ENCODE measurements at regions not wholly inside any gene's neighbourhood (a gene's known extent, or its start where the extent isn't known, plus 50 kb on each side); places are given as distances from the start of the nearest gene placed in this dataset.
"Not testable (repeated sequence)": the region's sequence is repeated elsewhere in the genome, so short reads cannot be mapped to it uniquely, and the experiment has no call there.

DNA sequence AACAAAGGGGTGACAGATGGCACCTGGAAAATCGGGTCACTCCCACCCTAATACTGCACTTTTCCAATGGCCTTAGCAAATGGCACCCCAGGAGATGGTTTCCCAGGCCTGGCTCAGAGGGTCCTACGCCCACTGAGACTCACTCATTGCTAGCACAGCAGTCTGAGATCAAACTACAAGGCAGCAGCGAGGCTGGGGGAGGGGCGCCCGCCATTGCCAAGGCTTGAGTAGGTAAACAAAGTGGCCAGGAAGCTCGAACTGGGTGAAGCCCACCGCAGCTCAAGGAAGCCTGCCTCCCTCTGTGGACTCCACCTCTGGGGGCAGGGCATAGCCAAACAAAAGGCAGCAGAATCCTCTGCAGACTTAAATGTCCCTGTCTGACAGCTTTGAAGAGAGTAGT is 467.2 kb downstream of the EPHA7 start:
- DNase-seq (ENCODE audit: low read depth in 2 of 2), result not testable (repeated sequence)

DNA sequence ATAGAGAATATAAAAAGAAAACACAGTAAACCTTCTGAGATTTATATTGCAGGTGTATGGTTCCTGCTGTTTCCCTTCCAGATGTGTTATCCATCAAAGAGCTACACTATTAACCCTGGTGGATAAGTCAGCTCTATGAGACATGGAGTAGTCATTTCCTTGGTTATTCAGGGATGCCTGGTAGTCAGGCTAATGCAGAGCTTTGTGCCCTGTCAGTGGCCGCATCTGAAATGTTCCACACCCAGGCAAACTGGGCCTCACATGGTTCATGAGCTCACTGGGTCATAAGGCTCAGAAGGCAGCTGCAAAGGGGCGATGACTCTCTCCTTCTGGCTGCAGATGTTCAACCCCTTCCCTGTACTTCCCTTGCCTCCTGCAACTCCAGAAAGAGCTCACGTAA is 473.6 kb downstream of the EPHA7 start:
- no peak for DNase-seq (ENCODE audit: low read depth in 2 of 2)

DNA sequence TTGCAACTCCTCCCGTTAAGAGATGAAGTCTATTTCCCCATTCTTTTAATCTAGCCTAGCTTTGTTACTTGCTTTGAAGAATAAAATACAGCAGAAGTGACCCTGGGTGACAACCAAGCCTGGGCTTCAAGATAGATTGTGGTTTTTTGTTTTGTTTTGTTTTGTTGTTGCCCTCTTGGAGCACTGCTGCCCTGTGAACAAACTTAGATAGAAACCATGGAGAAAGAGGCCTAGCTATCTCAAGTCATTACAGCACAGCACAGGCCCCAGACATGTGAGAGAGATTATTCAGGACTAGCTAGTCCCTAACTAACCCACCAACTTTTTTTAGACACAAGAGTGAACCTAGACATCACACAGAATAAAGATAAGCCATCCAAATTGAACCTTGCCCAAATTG is 475.2 kb downstream of the EPHA7 start:
- no peak for DNase-seq (ENCODE audit: low read depth in 2 of 2)

DNA sequence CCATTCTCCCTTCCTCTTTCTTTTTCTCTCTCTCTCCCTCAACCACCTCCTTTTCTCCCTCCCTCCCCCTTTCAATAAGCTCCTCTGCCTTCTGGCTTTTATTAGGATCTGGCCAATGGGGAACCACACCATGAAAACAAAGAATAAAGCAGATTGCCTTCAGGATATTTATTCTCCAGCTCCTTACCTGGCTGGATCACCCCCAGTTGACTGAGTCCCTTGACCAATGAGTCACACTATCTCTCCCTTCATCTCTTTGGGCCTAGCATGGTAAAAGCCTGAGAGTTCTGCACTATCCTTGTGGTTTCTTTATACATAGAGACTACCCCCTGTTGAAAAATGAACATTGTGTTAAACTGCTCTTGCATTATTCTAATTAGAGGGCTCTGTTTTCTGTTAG is 476.8 kb downstream of the EPHA7 start:
- DNase-seq (ENCODE audit: low read depth in 2 of 2), result no peak

DNA sequence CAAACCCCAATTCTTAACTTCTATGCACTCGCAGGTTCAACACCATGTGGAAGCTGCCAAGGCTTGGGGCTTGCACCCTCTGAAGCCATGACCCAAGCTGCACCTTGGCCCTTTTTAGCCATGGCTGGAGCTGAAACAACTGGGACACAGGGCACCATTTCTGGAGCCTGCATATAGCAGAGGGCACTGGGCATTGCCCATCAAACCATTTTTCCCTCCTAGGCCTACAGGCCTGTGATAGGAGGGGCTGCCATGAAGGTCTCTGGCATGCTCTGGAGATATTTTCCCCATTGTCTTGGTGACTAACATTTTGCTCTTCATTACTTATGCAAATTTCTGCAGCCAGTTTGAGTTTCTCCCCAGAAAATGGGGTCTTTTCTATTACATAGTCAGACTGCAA is 484.7 kb downstream of the EPHA7 start:
- no peak for DNase-seq (ENCODE audit: low read depth in 2 of 2)

DNA sequence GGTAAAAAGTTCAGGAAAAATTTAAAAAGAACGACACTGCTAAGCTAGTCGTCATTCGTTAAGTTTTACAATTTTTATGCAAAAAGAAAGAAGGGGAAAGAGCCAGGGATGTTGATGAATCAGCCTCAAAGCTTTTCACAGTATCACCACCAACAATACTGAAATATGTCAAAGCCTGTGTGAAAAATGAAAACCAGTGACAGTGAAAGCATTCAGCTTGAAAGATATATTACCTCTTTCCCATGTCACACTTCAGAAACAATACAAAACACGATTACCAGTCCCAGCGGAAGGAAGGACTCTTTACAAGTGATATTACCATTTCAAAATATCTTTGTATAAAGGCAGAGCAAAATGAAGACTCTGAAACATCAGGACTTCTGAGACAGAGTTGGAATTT is 489.2 kb downstream of the EPHA7 start:
- DNase-seq (ENCODE audit: low read depth in 2 of 2), result no peak

DNA sequence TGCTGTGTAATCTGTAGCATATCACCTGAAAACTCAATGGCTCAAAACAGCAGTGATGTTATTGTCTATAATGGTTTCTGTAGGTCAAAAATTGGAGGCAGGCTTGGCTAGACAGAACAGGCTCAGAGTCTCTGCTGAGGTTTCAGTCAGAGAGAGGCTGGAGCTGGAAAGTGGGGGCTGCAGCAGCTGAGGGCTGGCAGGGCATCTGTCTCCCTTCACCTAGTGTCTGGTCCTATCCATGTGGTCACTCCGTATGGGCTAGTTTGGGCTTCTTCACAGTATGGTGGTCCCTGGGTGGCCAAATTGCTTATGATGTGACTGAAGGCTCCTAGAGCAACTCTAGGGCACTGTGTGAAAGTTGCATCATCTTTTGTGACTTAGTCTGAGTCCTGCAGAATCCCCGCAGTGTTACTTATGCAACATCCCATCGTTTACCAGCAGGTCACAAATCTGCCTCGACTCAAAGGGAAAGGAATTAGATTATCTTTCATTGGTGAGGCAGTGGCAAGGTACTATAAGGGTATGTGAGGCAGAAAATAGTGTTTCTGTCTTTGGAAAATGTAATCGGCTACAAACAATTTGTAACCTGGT is 497.0 kb downstream of the EPHA7 start:
- no peak for DNase-seq (ENCODE audit: low read depth in 2 of 2)

DNA sequence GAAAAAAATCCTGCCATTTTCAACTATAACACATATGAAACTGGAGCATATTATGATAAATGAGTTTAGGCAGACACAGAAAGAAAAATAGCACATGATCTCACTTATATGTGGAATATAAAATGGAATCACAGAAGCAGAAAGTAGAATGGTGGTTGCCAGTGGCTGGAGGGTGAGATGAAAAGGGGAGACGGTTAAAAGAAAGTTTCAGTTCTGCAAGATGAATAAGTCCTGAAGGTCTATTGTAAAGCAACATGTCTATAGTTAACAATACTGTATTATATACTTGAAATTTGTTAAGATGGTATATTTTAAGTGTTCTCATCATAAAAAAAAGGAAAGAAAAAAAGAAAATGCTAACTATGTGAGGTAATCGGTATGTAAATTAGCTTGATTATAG is 503.9 kb downstream of the EPHA7 start:
- DNase-seq (ENCODE audit: low read depth in 2 of 2), result no peak

DNA sequence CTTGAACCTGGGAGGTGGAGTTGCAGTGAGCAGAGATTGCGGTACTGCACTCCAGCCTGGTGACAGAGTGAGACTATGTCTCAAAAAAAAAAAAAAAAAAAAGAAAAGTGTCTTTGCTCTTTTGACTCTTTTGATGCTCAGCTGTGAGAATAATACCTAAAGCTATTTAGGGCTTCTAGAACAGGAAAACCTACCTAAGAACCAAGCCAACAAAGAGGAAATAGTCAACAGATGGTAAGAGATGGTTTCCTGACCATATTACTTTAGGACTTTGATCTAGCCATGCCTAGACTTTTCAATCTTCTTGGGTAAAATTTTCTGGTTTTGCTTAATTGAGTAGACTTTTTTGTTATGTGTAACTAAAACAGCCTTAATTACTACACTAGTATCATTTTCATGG is 508.1 kb downstream of the EPHA7 start:
- no peak for DNase-seq (ENCODE audit: low read depth in 2 of 2)

DNA sequence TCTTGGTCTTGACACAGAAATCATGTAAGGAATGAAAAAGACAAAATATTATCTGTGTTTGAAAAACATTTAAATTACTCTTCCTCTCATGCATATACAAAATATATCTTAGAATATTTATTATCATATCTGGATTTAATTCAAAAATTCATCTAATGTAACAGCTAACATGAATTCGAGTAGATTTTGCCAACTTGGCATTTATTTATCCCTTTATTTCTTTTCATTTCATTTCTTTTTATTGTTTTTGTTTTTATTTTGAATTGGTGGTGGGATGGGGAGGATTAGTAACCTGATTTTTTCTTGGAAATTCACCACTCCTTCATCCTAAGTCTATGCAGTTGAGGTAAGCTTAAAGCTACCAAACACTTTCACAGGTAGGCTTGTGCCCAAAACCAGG is 508.7 kb downstream of the EPHA7 start:
- DNase-seq (ENCODE audit: low read depth in 2 of 2), result no peak

DNA sequence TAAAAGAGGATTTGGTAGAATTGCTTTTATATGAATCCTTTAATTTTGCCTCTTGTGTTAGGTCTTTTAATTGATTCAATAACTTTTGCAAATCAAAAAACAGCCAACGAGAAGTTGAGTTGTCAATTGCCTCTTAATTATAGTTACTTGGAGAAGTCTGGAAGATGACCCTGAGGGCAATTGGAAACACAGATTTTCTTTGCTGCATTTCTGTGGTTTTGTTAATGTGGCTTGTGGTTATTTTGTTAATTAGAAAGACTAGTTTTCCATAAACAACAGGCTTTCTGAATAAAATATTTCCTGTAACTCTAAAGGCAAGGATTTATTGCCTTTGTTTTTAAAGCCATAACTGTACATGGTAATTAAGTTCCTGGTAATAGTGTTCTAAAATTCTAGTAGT is 513.0 kb downstream of the EPHA7 start:
- no peak for DNase-seq (ENCODE audit: low read depth in 2 of 2)

DNA sequence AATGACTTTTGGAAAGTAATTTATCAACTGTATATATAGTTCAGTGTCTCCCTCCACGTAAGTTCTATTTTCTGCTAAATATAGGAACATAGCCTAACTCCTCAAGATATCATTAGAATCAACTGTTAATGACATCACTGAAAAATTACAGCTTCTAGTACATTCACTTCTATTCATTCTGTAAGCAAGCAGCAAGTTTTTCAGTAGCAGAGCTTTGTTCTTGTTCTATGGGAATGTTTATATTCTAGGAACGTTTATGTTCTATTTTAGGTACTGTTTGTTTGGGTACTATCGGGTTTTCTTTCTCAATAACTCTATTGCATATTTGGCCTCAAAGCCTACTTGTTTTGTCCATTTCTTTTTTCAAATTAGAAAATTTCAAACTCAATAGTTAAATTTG is 525.6 kb downstream of the EPHA7 start:
- no peak for DNase-seq (ENCODE audit: low read depth in 2 of 2)

DNA sequence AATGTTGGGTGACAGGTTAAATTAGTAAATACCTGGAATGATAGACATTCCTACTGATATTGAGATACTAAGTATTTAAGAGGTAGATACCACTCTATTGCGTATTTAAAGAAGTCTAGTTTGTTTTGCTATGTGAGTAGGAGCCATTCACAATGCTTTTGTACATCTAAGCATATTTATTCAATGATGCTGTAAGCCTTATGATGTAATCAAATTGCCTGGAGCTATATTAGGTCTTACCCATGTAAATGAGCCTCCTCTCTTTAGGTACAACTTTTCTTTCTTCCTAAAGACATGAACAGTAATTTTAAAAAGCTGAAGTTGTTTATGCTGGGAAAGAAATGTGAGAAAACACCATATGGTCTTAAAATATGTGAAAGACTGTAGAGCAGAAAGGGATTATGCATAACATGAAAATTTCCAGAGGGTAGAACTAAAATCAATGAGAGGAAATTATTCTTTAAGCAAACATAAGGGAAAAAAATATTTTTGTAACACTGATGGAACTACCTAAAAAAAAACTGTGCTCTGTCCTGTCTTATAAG is 526.7 kb downstream of the EPHA7 start:
- no peak for DNase-seq (ENCODE audit: low read depth in 2 of 2)

DNA sequence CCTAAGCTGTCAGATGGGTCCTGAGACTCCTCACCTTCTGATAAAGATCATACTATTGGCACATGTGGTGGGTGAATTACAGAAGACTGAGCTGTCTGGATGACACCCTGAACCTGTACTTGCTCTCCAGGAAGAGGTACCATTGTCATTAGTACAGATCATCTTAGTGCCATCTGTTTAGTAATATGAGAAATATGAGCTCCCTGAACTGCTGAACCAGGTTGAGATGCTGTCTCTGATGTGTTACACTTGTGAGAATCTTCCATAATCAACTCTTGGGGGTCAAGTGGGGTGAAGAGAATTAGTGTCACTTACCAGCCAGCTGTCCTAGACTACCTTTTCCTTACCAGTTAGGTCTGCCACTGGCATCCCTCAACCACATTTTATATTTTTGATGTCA is 531.0 kb downstream of the EPHA7 start:
- DNase-seq (ENCODE audit: low read depth in 2 of 2), result no peak

DNA sequence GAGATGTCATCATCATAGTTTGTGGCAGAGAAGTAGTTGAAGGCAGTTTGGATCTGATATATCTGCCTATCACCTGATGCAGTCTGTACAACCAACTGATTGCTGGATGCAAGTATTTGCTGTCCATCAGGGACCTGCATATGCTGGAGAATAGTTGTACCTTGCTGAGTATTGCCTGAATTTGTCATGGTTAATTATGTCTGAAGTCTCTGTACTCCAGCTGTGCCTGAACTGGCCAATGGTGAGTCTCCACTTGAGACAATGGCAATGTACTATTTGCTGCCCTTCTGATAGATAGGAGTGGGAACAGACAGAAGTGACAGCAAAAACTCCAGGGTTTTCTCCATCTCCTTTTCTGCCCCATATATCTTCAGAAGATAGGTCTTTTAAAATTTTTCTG is 531.5 kb downstream of the EPHA7 start:
- DNase-seq (ENCODE audit: low read depth in 2 of 2), result no peak

DNA sequence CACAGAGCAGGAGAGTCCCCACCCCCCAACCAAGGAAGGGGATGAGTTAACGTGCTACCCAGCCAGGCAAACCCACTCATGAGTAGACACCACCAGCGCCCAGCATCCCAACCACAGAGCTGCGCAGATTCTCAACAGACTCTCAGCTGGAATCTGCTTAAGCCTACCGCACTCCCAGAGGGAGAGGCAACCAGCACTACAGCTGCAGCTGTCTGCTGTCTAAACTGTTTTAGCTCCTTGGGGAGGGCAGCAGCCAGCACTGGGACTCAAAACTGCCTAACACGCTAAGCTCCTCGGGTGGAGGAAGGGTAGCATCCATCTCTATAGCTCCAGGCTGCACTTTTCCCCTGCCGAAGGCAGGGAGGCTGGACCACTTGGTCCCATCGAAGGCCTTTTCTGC is 539.8 kb downstream of the EPHA7 start:
- no peak for DNase-seq (ENCODE audit: low read depth in 2 of 2)

DNA sequence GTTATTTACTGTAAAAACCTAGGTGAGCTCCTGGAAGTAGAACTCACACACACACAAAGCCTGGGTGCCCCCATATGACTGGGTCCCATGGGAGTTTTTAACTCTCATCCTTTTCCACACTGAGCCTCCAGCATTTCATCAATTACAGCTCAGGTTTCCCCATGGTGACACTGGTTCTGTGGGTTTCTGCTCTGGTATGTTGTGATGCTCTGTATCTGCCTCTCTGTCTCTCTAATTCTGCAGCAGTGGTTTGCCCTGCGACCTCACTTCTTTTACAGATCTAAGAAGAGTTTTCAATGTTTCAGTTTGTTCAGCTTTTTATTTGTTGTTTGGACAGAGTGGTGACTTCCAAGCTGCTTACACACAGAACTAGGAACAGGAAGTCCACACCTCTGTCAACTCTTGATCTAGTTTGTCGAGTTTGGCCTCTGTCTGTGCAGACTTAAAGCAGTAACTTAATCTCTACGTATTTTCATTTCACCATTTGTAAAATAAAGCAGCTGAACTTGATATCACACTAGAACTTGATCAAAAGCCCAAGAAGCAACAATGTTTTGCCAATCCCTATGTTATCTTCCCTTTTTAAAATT is 554.3 kb downstream of the EPHA7 start:
- no peak for DNase-seq (ENCODE audit: low read depth in 2 of 2)

DNA sequence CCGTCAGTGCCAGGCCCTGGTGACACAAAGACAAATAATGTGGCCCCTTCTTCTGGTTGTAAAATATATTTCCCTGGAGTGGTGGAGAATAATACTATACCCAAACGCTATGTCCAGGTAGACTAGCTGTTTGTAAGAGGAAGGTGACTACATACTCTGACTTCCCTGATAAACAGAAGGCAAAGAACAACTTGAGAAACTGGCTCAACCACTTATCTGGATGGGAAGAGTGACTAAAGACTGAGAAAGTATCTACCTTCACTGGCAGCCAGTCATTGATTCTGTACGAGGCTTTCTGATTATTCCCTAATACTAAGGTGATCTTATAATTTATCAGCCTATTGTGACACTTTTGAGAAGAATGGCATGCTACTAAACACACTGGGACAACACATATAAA is 569.7 kb downstream of the EPHA7 start:
- no peak for DNase-seq (ENCODE audit: low read depth in 2 of 2)

DNA sequence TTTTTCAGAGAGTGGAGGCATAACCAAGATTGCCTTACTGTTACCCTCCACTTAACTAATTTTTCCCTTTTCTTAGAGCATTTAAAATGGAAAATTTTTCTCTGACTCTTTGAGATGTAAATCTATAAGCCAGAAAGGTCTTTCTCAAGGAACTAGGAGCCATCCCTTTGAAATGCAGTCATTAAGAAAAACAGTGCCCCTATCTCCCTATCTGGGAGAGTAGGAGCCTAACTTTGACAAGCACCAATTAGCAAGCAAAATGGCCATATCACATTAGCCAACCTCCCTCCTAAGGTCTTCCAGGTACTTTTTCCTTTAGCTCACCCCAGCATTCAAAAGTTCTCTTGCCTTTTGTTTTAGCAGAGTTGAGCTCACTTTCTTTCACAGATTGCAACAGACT is 570.5 kb downstream of the EPHA7 start:
- DNase-seq (ENCODE audit: low read depth in 2 of 2), result no peak

DNA sequence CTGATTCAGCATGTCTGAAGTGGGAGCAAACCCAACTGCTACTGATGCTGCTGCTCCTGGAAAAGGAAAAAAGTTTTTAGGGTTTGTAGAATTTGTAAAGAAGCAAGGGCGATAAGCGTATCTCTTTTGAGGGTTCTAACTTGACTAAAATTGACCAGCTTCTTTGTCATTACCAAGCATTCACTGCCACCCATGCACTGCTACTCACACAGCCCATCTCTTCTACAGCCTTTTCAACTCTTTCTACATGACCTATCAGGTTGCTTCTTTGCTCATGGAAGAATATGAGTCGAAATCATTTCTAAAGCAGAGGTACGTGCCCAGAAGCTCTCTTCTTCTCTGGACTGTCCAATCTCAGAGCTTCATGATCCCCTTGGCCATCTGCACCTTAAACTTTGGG is 570.9 kb downstream of the EPHA7 start:
- DNase-seq (ENCODE audit: low read depth in 2 of 2), result no peak

DNA sequence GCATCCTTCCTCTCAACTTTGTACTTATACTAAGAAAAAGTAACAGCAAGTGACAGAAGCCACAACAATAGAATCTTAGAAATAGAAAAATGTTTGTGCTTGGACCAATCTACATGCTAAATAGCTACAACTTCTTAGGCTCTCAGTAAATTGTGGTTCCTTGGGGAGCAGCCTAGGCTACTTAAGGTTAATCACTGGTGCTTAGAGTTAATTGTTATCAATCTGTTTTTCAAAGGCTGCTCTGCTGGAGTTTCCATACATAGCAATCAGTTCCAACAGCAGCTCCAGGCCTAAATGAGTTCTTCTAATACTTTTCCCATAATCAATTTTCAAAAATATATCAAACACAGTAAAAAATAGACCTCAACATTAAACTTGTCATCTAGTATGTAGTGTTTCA is 571.4 kb downstream of the EPHA7 start:
- DNase-seq (ENCODE audit: low read depth in 2 of 2), result no peak

DNA sequence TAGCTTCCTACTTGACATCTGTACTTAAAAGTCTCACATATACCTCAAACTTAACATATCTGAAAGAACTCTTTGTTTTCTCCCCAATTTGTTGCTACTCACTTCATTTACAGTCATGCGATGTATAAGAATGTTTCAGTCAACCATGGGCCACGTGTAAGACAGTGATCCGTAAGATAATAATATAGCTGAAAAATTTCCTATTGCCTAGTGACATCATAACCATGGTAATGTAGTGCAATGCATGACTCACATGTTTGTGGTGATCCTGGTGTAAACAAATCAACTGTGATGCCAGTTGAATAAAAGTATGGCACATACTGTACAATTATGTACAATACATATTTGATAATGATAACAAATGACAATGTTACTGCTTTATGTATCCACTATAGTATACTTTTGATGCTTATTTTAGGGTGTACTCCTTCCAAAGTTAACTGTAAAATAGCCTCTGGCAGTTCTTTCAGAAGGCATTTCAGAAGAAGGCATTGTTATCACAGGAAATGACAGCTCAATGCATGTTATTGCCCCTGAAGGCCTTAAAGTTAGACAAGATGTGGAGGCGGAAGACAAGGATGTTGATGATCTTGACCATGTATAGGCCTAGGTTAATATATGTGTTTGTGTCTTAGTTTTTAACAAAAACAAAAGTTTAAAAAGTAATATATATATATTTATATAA is 579.0 kb downstream of the EPHA7 start:
- DNase-seq (ENCODE audit: low read depth in 2 of 2), result no peak

DNA sequence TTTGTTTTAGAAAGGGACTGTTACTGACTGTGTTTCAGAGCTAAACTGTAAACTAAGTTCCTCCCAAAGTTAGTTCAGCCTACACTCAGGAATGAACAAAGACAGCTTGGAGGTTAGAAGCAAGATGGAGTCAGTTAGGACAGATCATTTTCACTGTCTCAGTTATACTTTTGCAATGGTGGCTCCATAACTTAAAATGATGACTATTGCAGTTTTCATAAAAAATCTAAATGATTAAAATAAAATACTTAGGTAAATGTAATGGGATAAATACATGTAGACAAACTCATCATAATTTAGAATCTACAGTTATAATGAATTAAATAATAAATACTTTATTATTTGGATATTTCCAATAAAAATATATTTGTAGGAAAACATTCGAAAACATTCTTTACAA is 590.6 kb downstream of the EPHA7 start:
- DNase-seq (ENCODE audit: low read depth in 2 of 2), result no peak
